Endometrial microvascular endothelial cells (primary cell): ENCODE measurements at regions not wholly inside any gene's neighbourhood (a gene's known extent, or its start where the extent isn't known, plus 50 kb on each side); places are given as distances from the start of the nearest gene placed in this dataset.
"Not testable (repeated sequence)": the region's sequence is repeated elsewhere in the genome, so short reads cannot be mapped to it uniquely, and the experiment has no call there.

Experiments
- in situ Hi-C: cut with HindIII; loops from 2 replicates; pipeline ENCODE4 v1.10.0; 2017; ENCODE audit warnings: low sequenced_read_pairs, low pct_unique_long_range_greater_than_20kb; ENCODE audit errors: inconsistent ontology term

GRCh38 chr14:55979096-55979495 is 139.1 kb upstream of the PELI2 start:
- in situ Hi-C loops, result no loop called here

DNA sequence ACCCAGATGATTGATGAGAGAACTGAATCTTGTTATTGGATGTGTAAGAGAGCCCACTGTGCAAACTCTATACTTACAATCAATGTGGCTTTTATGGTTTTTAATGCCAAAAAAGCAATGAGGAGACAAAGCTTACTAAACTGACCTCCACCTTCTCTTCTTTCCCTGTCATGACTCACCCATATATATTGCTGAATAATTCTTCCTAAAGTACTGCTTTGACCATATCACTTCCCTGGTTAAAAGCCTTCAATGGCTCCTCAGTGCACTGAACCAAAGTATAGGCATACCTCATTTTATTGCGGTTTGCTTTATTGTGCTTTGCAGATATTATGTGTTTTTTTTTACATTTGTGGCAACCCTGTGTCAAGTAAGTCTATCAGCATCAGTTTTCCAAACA is 138.4 kb upstream of the PELI2 start:
- in situ Hi-C loops, result no loop called here

DNA sequence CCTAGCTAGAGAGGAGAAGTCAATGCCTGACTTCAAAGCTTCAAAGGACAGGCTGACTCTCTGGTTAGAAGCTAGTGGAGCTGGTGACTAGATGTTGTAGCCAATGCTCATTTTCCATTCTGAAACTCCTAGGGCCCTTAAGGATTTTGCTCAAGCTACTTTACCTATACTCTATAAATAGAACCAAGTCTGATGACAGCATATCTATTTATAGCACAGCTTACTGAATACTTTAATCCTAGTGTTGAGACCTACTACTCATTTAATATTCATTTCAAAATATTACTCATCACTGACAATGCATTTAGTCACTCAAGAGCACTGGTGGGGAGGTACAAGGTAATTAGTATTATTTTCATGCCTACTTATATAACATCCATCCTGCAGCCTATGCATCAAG is 137.2 kb upstream of the PELI2 start:
- in situ Hi-C loops, result no loop called here

DNA sequence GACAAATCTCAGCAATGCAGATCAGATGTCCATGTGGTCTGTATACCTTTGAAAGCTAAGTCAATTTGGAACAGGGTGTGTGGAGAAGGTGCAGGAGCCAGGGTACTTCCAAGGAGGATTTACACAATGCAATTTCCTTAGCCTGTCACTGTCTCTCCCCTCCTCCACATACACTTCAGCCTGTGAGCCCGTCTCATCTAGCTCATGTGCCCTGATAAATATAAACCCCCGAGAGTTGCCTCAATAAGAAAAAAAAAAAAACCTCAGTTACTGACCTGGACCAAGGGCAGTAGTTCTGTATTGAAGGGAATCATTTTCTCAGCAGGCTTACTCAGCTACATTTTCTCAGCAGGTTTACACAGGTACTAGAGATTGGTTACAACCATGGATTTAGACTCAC is 132.1 kb upstream of the PELI2 start:
- in situ Hi-C loops, result no loop called here

DNA sequence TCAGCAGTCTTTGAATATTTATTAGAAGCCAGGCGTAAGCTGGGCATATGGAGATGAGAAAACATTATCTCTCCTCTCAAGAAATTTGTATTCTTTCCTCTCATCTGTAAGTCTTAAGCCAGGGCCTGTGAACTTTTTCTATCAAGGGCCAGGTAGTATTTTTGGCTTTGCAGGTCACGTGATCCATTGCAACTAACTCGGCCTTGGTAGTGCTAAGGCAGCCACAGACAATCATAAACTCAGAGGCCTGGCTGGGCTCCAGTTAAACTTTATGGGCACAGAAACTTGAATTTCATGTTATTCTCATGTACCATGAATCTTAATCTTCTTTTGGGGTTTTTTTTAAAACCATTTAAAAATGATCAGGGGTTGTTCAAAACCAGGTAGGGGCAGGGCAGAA is 117.4 kb upstream of the PELI2 start:
- in situ Hi-C loops, result no loop called here

DNA sequence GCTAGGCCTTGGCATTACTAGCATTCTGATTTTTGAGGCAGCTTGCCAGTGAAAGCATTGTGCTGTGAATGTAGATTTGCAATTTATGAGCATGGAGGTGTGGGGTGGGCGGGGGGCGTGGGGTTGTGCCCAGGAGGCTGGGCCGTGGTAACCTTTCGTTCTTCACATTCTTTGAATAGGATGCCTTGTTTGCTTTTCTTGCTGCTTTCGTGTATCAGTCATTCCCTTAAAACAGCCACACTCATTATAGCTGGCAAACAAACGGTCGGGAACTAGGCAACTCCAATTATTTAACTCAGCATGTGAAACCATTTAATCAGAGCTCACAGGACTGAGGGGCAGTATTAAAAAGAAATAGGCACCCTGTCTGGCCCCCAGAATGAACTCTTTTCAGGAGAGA is 115.9 kb upstream of the PELI2 start:
- in situ Hi-C loops, result no loop called here

GRCh38 chr14:56002876-56003625 is 115.2 kb upstream of the PELI2 start:
- in situ Hi-C loops, result no loop called here

DNA sequence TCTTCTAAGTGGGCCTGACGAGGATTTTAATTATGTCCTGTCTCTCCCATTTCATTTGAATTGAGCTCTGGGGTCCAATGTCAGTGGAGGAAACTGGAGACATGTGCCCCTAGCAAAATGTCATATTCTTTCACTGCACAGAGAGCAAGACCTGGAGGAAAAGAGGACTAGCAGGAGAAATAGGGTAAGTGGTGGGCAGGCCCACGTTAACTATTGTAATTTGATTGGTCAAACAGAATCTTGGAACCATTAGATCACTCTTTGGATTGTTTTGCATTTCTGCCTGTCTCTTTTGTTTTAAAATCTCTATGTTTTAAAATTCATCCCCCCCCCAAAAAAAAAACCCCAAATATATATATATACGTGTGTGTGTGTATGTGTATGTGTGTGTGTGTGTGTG is 113.9 kb upstream of the PELI2 start:
- in situ Hi-C loops, result no loop called here

GRCh38 chr14:56004786-56005185 is 113.4 kb upstream of the PELI2 start:
- in situ Hi-C loops, result no loop called here

DNA sequence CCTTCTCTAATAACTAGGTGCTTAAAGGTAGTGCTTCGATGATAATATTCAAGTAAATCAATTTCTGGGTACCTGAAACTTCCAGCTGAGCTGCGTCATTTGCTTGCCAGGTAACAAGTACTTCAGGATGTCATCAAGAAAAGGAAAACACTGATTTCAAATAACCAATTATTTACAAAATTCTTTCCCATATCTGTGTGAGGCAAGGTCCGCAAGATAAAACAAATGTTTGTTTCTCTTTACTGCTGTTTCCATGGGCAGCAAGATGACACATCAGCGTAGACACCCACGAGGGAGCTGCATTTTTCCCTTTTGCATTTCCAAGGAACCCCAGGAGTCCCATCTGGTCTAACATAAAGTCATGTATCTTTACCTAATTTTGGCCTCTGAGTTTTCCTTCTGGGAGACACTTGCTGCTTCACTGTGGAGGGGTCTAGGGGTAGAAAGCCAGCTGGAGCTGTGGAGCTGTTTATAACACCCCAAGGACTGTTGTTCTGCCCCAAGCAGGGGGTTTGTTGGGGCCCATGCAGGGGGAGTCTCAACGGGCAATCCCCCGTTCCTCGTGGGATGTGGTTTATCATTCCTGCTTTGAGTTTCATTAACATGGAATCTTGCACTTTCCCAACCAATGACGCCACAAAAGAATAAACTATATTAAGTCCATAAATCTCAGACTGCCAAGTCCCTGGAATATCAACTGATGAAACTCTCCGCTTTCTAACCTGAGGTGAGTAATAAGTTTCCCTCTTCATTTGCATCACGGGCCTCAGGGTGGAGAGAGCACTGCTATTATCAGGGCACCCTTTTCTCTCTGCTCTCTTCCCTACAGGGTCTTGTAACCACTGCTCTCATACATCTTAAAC is 112.8 kb upstream of the PELI2 start:
- in situ Hi-C loops, result no loop called here

DNA sequence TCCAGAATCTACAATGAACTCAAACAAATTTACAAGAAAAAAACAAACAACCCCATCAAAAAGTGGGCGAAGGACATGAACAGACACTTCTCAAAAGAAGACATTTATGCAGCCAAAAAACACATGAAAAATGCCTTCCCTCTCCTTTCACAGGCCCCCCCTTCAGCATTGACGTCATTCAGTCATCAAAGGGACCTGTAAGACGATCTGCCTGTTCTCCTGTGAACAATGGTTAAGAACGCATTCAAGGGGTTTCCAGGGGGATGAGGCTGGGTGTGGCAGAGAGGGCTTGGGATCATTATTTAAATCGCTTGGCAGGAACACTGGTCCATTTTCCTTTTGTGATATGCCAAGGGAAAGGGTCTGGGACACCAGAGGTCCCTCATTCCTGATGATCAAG is 110.7 kb upstream of the PELI2 start:
- in situ Hi-C loops, result not testable (repeated sequence)

GRCh38 chr14:56008150-56008549 is 110.1 kb upstream of the PELI2 start:
- in situ Hi-C loops, result no loop called here

DNA sequence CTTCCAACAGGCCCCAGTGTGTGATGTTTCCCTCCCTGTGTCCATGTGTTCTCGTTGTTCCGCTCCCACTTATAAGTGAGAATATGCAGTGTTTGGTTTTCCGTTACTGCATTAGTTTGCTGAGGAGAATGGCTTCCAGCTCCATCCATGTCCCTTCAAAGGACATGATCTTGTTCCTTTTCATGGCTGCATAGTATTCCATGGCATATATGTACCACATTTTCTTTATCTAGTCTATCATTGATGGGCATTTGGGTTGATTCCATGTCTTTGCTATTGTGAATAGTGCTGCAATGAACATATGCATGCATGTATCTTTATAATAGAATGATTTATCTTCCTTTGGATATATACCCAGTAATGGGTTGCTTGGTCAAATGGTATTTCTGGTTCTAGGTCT is 109.5 kb upstream of the PELI2 start:
- in situ Hi-C loops, result not testable (repeated sequence)

DNA sequence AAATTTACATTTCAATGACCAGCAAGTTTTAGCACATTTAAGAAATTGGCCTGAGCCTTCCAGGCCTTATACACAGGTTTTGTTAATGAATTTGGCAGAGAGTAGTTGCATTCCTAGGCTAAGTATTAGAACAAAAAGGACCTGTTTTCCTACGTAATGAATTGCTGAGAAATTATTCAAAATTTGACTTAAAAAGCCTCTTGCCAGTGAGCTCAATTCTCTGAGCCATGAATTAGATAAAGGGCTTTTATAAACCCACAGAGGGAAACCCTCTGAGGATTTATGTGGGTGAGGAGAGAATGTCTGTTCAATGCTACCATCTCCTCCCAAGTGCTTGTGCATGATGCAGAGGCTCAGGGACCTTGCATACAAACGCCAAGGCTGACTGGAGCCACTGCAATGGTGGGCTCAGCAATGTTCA is 94.5 kb upstream of the PELI2 start:
- in situ Hi-C loops, result no loop called here

- in situ Hi-C loops, result no loop called here
Measured at GRCh38 chr14:56025191-56025590, 93.0 kb upstream of the PELI2 start.

- in situ Hi-C loops, result no loop called here
Measured at GRCh38 chr14:56026506-56026905, 91.7 kb upstream of the PELI2 start.

DNA sequence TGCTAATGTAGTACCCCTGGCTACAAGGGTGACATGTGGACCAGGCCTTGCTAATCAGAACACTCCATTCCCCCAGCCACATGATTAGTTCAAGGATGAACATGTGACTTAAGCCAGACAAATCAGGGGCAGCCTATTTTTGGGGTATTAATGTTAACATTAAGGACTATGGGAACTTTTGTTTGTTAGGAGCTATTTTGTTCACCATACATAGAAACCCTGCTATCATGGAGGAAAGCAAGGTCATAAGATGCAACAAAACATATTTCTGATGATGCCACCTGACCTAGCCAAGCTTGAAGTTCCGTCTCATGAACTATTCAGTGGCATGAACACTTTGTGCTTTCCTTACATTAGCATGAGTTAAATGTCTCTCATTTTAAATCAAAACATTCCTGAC is 90.8 kb upstream of the PELI2 start:
- in situ Hi-C loops, result no loop called here

DNA sequence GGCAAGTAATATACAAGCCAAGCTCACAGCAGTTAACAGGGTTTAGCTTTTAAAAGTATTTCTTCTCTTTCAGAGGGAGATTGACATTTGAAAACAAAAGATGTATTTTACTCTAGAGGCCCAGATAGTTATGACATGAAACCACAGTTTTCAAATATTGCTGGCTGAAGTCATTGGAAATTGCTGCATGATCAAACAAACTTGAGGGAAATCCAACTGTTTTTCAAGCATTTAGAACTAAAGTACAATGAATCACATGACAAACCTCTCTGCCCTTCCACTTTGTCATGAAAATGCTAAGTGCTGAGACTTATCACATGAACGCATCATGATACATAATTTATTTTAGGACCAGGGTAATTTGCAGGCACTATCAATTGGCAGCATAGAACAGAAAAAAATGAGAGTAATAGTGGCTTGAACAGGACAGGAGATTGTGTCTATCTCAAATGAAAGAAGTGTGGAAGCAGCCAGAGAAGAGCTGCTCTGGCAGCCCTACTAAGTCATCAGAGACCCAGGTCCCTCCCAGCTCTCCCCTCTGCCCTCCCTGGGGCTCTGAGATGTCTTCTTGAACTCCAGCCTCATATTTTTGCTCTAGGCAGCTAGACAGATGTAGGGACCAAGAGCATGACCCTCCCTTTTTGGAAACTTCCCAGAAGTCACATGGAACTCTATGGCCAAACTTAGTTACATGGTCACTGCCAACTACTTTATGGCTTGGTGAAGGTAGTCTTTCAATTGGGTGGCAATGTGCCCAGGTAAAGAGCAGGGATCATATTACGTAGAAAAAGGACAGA is 90.1 kb upstream of the PELI2 start:
- in situ Hi-C loops, result no loop called here

DNA sequence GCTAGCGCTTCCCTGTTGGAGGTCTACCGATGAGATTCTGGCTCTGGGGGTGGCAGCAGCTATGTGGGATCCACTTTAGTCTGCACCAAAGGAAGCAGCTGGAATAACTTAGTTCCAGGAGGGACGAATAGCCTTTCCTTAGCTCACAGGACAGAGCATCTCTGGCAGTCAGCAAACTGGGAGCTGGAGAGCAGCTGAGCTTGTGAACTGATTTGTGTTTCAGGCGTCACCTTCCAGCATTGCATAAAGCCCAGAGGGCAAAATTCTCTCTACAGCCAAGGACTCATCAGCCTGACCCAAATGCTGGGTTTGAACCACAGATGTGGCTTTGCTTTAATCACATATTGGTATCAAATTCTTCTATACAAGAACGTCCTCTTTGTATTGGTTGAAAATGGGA is 81.9 kb upstream of the PELI2 start:
- in situ Hi-C loops, result no loop called here

GRCh38 chr14:56040121-56040520 is 78.1 kb upstream of the PELI2 start:
- in situ Hi-C loops, result no loop called here
